ENCODE measurements at regions not wholly inside any gene's neighbourhood (a gene's known extent, or its start where the extent isn't known, plus 50 kb on each side); places are given as distances from the start of the nearest gene placed in this dataset.
A peak's percentile ranks its signal among the peaks of the same experiment; 100 is the strongest.

DNA sequence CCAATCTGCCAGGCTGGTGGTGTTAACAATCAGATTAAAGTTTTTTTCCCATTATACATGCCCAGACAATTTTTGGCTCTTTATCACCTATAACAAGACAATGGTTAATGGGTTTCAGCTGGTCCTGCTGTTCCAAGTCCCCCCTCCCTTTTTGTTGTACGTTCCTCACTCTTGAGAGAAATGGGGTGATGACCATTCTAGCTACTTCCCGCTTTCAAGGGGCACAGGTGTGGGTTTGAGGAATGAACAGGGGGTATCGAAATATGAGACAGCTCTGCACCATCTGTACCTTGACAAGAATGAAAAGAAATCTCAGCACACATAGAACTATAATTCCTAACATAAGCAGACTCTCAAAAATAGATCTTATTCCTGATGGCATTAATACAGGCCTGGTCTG, 326.8 kb downstream of the PTPRU start:
- H3K27me3 Mint-ChIP-seq (ENCODE audit: unreplicated experiment) = peaks cover 2% of the 10 kb centered on the region
- no peak for DNase-seq (ENCODE audit: low spot score)
- no peak overlapping the region for H3K4me3 Mint-ChIP-seq (ENCODE audit: unreplicated experiment)
- H3K4me1 Mint-ChIP-seq (ENCODE audit: unreplicated experiment) = no peaks in the 10 kb centered on the region
- H3K9me3 Mint-ChIP-seq (ENCODE audit: unreplicated experiment) = peaks cover 15% of the 10 kb centered on the region
- H3K27ac Mint-ChIP-seq (ENCODE audit: unreplicated experiment) = peak overlapping the region; percentile 7
- peaks cover 5% of the 10 kb centered on the region for H3K36me3 Mint-ChIP-seq (ENCODE audit: low read depth, unreplicated experiment)
- TF ChIP-seq, protein P1, sequence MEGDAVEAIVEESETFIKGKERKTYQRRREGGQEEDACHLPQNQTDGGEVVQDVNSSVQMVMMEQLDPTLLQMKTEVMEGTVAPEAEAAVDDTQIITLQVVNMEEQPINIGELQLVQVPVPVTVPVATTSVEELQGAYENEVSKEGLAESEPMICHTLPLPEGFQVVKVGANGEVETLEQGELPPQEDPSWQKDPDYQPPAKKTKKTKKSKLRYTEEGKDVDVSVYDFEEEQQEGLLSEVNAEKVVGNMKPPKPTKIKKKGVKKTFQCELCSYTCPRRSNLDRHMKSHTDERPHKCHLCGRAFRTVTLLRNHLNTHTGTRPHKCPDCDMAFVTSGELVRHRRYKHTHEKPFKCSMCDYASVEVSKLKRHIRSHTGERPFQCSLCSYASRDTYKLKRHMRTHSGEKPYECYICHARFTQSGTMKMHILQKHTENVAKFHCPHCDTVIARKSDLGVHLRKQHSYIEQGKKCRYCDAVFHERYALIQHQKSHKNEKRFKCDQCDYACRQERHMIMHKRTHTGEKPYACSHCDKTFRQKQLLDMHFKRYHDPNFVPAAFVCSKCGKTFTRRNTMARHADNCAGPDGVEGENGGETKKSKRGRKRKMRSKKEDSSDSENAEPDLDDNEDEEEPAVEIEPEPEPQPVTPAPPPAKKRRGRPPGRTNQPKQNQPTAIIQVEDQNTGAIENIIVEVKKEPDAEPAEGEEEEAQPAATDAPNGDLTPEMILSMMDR (IDR thresholded peaks at IDR 0.05; ENCODE audit: unreplicated experiment) = no peak

DNA sequence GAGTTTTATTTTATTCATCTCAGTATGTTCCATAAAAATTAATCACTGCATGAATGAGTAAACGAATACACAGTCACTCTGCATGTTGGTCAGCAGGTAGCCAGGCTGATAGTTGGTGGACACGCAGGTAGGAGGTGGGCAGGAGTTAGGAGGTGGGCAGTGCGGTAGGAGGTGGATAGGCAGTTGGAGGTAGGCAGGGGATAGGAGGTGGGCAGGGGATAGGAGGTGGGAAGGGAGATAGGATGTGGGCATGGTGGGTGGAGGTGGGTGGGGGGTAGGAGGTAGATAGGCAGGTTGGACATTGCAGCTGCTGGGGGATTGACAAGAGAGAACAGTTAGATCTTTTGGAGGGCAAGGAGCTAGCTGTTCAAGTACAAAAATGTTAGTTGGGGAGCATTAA, 322.7 kb downstream of the PTPRU start:
- peaks cover 5% of the 10 kb centered on the region for H3K36me3 Mint-ChIP-seq (ENCODE audit: low read depth, unreplicated experiment)
- H3K27me3 Mint-ChIP-seq (ENCODE audit: unreplicated experiment) = peaks cover 2% of the 10 kb centered on the region
- H3K4me1 Mint-ChIP-seq (ENCODE audit: unreplicated experiment) = no peaks in the 10 kb centered on the region
- peaks cover 15% of the 10 kb centered on the region for H3K9me3 Mint-ChIP-seq (ENCODE audit: unreplicated experiment)
- TF ChIP-seq, protein P1 (IDR thresholded peaks at IDR 0.05; ENCODE audit: unreplicated experiment) = no peak
- no peak overlapping the region for H3K4me3 Mint-ChIP-seq (ENCODE audit: unreplicated experiment)
- no peak overlapping the region for H3K27ac Mint-ChIP-seq (ENCODE audit: unreplicated experiment)
- no peak for DNase-seq (ENCODE audit: low spot score)

DNA sequence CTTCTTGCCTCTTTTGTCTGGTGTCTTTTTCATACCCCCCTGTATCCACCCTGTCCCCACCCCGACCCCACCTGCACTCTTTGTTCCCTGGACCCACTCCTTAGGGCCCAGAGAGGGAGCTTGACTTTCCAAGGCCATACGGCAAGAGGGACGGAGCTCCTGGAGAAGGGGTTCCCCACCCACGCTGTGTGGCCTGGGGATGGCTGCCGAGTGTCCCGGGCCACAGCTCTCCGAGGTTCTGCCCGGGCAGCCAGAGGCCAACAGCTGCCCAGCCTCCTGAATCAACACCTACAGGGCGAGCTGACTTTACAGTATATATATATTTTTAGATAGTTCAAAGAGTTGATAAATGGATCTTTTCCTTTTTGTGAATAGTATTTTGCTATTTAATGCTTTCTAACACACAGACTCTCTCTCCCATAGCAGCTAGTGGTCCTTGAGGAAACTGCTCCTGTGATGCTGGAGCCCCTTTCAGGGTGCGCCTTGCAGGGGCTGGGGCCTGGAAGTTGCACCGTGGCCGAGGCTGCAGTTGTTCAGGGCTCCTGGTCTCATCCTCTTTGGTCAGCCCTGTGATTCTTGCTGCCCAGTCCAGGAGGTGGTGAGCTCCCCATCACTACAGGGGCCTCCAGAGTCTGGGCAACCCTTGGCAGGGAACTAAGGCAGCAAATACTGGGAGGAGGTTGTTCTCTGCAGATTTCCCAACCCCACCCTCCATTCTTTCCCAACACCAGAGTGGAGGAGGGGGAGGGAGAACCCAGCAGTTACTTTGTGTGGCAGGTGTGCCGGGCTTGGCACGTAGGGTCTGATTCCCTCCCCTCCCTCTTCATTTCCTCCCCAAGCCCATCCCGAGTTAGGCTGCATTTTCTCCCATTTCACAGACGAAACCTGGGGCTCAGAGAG, 321.6 kb downstream of the PTPRU start:
- H3K4me1 Mint-ChIP-seq (ENCODE audit: unreplicated experiment) = no peaks in the 10 kb centered on the region
- DNase-seq (ENCODE audit: low spot score) = no peak
- no peak overlapping the region for H3K4me3 Mint-ChIP-seq (ENCODE audit: unreplicated experiment)
- TF ChIP-seq, protein P1 (IDR thresholded peaks at IDR 0.05; ENCODE audit: unreplicated experiment) = no peak
- no peak overlapping the region for H3K27ac Mint-ChIP-seq (ENCODE audit: unreplicated experiment)
- H3K9me3 Mint-ChIP-seq (ENCODE audit: unreplicated experiment) = peaks cover 8% of the 10 kb centered on the region
- peaks cover 2% of the 10 kb centered on the region for H3K27me3 Mint-ChIP-seq (ENCODE audit: unreplicated experiment)
- H3K36me3 Mint-ChIP-seq (ENCODE audit: low read depth, unreplicated experiment) = peaks cover 5% of the 10 kb centered on the region

DNA sequence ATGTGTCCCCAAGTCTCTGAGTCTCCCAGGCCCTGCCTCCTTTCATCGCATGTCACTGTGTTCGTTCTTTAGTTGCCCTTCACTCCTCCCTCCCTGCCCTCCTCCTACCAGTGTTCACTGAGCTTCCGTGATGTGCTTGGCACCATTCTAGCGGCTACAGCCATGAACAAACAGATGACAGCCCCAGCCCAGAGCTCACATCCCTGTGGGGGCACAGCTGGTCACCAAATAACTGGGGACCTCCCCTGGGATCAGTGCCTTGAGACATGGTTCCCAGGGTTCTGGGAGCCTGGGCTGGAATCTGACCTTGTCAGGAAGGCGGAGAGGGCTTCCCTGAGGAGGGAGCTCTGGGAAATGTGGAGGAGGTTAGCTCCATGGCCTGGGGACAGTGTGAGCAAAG, 320.7 kb downstream of the PTPRU start:
- H3K27me3 Mint-ChIP-seq (ENCODE audit: unreplicated experiment) = no peaks in the 10 kb centered on the region
- no peaks in the 10 kb centered on the region for H3K4me1 Mint-ChIP-seq (ENCODE audit: unreplicated experiment)
- TF ChIP-seq, protein P1 (IDR thresholded peaks at IDR 0.05; ENCODE audit: unreplicated experiment) = no peak
- no peak for DNase-seq (ENCODE audit: low spot score)
- H3K27ac Mint-ChIP-seq (ENCODE audit: unreplicated experiment) = no peak overlapping the region
- H3K9me3 Mint-ChIP-seq (ENCODE audit: unreplicated experiment) = no peaks in the 10 kb centered on the region
- no peaks in the 10 kb centered on the region for H3K36me3 Mint-ChIP-seq (ENCODE audit: low read depth, unreplicated experiment)
- no peak overlapping the region for H3K4me3 Mint-ChIP-seq (ENCODE audit: unreplicated experiment)

DNA sequence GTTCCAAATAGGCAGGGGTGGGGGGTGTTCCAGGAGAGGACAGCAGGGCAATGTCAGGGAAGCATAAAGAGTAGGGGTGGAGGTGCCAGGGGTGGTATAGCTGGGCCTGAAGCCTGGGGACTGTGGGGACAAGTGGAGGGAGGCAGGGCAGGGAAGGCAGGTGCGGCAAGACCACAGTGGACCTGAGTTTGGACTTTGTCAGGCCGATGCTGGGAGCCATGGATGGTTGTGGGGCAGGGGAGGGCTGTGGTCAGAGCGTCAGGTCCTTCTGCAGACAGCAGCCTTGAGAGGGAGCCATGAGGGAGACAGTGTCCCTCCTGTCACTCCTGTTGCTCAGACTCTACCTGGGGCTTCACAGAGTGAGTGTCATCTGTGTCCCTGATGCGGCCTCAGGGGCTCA, 320.3 kb downstream of the PTPRU start:
- Mint-ChIP-seq H3K4me3 (ENCODE audit: unreplicated experiment) (no peak overlapping the region), H3K27ac (ENCODE audit: unreplicated experiment) (no peak overlapping the region), H3K9me3 (ENCODE audit: unreplicated experiment) (no peaks in the 10 kb centered on the region), H3K36me3 (ENCODE audit: low read depth, unreplicated experiment) (no peaks in the 10 kb centered on the region), H3K27me3 (ENCODE audit: unreplicated experiment) (no peaks in the 10 kb centered on the region), H3K4me1 (ENCODE audit: unreplicated experiment) (no peaks in the 10 kb centered on the region)
- TF ChIP-seq, protein P1 (IDR thresholded peaks at IDR 0.05; ENCODE audit: unreplicated experiment) = no peak
- DNase-seq (ENCODE audit: low spot score) = no peak

Data from endothelial cell (in vitro differentiated cells).